HG03469 (cell line): ENCODE measurements at regions not wholly inside any gene's neighbourhood (a gene's known extent, or its start where the extent isn't known, plus 50 kb on each side); places are given as distances from the start of the nearest gene placed in this dataset.

ENCODE experiments used
- ATAC-seq: cut with Tn5 transposase; IDR thresholded peaks from one replicate; pipeline ENCODE4 v1.9.1; 2021; ENCODE audit warnings: mild to moderate bottlenecking, moderate library complexity, moderate number of reproducible peaks; ENCODE audit not compliant: unreplicated experiment

GRCh38 chr5:142479150-142479549 is 154.3 kb upstream of the SPRY4 start:
- no peak for ATAC-seq

GRCh38 chr5:142478113-142478512 is 153.3 kb upstream of the SPRY4 start:
- no peak for ATAC-seq

GRCh38 chr5:142475102-142475513 is 150.3 kb upstream of the SPRY4 start:
- no peak for ATAC-seq

GRCh38 chr5:142474431-142475094 is 149.7 kb upstream of the SPRY4 start:
- no peak for ATAC-seq

- no peak for ATAC-seq
These were observed 148.2 kb upstream of the SPRY4 start for GRCh38 chr5:142473038-142473437.

- ATAC-seq = no peak
These were observed 147.6 kb upstream of the SPRY4 start for GRCh38 chr5:142472306-142472951.

- ATAC-seq = no peak
These were observed 141.6 kb upstream of the SPRY4 start for GRCh38 chr5:142466195-142466971.

GRCh38 chr5:142465476-142465875 is 140.7 kb upstream of the SPRY4 start:
- ATAC-seq = no peak

GRCh38 chr5:142463904-142464303 is 139.1 kb upstream of the SPRY4 start:
- ATAC-seq = no peak

GRCh38 chr5:142461028-142461590 is 136.3 kb upstream of the SPRY4 start:
- ATAC-seq = no peak

- no peak for ATAC-seq
These were observed 134.4 kb upstream of the SPRY4 start for GRCh38 chr5:142459209-142459608.

- ATAC-seq = no peak
These were observed 131.0 kb upstream of the SPRY4 start for GRCh38 chr5:142455856-142456255.

- no peak for ATAC-seq
These were observed 129.1 kb upstream of the SPRY4 start for GRCh38 chr5:142453932-142454331.

- no peak for ATAC-seq
These were observed 125.6 kb upstream of the SPRY4 start for GRCh38 chr5:142450419-142450818.

GRCh38 chr5:142447887-142448286 is 123.1 kb upstream of the SPRY4 start:
- no peak for ATAC-seq

GRCh38 chr5:142446960-142447279 is 122.1 kb upstream of the SPRY4 start:
- no peak for ATAC-seq

GRCh38 chr5:142446131-142446959 is 121.5 kb upstream of the SPRY4 start:
- no peak for ATAC-seq

- ATAC-seq = no peak
These were observed 120.4 kb upstream of the SPRY4 start for GRCh38 chr5:142445266-142445665.

GRCh38 chr5:142441616-142442015 is 116.8 kb upstream of the SPRY4 start:
- no peak for ATAC-seq

GRCh38 chr5:142439207-142439860 is 114.5 kb upstream of the SPRY4 start:
- no peak for ATAC-seq
